Upper lobe of left lung (tissue), 4 donors: ENCODE measurements at regions not wholly inside any gene's neighbourhood (a gene's known extent, or its start where the extent isn't known, plus 50 kb on each side); places are given as distances from the start of the nearest gene placed in this dataset.

Experiments
- CTCF ChIP-seq, 6 experiments: fragments of 450-650 bp in 4 of 6; fragments of 200-600 bp in 2 of 6; sonication (generic) in 2 of 6; IDR thresholded peaks; one replicate each; pipeline ENCODE4 v1.5.1; 2016 to 2019; ENCODE audit warnings: antibody characterized with exemption in 6 of 6
- EP300 ChIP-seq, 4 donors: sonication (generic); formaldehyde crosslinking; IDR thresholded peaks; one replicate each; pipeline ENCODE4 v1.5.1; 2017; ENCODE audit warnings: antibody characterized with exemption in 4 of 4, control low read depth in 2 of 4
- POLR2A ChIP-seq, 4 donors: fragments of 450-650 bp; IDR thresholded peaks; one replicate each; pipeline ENCODE4 v1.5.1; 2016 to 2017; ENCODE audit warnings: antibody characterized with exemption in 4 of 4, mild to moderate bottlenecking in 2 of 4
- POLR2AphosphoS5 ChIP-seq, 2 donors: sonication (generic); formaldehyde crosslinking; IDR thresholded peaks; one replicate each; pipeline ENCODE4 v1.5.1; 2017; ENCODE audit warnings: antibody characterized with exemption in 2 of 2

- TF ChIP-seq CTCF (IDR thresholded peaks at IDR 0.05): no peak
- TF ChIP-seq POLR2AphosphoS5 (IDR thresholded peaks at IDR 0.05): no peak
- no peak for TF ChIP-seq POLR2A (IDR thresholded peaks at IDR 0.05)
- TF ChIP-seq EP300 (IDR thresholded peaks at IDR 0.05): no peak
These were observed 375.3 kb upstream of the C1orf87 start for GRCh38 chr1:60448850-60449249.
